HL-60/S4 treated with phorbol 12-myristate 13-acetate at 8.2 ng/mL for 4 days and 3 days (cell line): ENCODE measurements at regions not wholly inside any gene's neighbourhood (a gene's known extent, or its start where the extent isn't known, plus 50 kb on each side); places are given as distances from the start of the nearest gene placed in this dataset.

Experiments
- in situ Hi-C: fragments of 300-500 bp; cut with MboI; formaldehyde crosslinking; loops from 2 replicates; pipeline ENCODE4 v1.15.0; 2022; ENCODE audit warnings: low sequenced_read_pairs

GRCh38 chr9:87147839-87148238 lies 200.5 kb upstream of the GAS1 start:
- in situ Hi-C loops: no loop called here

DNA sequence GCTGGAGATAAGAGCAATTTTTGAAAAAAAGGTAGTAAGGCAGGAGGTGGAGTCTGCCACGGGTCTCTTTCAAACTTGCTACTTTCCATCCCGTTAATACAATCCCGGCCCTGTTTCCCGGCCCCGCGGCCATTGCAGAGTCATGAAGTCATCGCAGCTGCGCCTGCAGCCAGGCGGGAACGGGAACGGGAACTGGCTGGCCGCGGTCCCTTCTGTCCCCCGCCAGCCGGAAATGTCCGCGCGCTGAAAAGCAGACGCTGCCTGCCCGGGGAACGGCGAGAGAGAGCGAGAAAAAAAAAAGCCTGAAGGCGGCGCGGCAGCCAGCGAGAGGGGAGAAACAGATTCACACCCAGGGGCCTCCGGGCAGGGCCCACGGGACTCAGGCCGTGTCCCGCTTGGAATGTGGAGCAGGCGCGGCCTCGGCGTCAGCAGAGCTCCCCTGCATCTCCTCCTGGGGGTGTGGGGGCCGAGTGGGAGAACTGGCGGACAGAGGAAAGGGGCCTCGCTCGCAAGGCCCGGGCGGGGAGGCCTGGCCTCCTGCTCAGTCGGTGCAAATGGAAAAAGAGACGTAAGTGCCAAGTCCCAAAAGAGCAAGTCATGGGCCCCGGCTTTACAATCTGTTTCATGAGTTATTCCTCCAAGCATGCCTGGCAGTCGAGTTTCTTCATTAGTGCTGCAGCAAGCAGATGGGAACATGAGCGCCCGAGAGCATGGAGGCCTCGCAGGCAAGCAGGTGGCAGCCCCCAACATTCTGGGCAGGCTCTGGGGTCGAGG lies 201.2 kb upstream of the GAS1 start:
- in situ Hi-C loops: no loop called here

DNA sequence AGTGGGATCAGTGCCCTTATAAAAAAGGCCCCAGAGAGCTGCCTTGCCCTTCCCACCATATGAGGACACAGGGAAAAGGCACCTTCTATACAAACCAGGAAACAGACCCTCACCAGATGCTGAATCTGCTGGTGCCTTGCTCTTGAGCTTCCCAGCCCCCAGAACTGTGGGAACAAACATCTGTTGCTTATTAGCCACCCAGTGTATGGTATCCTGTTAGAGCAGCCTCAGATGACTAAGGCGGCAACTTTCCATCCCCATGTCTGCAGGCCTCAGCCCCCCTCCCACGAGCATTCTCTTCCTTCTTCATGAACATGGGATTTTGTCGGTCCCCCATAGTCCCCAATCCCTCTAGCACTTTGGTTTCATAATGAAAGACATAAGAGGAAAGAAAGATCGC lies 202.5 kb upstream of the GAS1 start:
- in situ Hi-C loops: loop anchor here (25.0 kb wide), 1 partner anchor 87 kb away; no protein-coding TSS in a partner anchor

DNA sequence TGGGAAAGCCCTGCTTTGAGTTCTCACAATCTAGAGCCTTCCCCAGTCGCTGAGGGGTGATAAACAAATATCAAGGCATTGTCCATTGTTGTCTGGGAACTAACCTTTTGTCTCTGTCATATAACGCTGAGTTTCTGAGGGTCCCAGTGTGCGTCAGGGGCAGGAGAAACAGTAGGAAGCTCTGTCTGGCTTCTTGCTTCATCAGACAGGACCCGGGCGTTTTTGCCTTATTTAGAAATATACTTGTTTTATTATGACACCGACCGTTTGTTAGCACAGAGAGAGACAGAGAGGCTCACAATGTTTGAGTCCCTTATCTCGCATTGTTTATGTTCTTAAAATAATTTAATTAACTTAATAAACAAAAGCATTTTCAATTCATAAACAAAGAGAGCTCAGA lies 204.9 kb upstream of the GAS1 start:
- in situ Hi-C loops: loop anchor here (25.0 kb wide), 1 partner anchor 90 kb away; no protein-coding TSS in a partner anchor

GRCh38 chr9:87156247-87156646 lies 208.9 kb upstream of the GAS1 start:
- in situ Hi-C loops: loop anchor here (25.0 kb wide), 1 partner anchor 94 kb away; no protein-coding TSS in a partner anchor

DNA sequence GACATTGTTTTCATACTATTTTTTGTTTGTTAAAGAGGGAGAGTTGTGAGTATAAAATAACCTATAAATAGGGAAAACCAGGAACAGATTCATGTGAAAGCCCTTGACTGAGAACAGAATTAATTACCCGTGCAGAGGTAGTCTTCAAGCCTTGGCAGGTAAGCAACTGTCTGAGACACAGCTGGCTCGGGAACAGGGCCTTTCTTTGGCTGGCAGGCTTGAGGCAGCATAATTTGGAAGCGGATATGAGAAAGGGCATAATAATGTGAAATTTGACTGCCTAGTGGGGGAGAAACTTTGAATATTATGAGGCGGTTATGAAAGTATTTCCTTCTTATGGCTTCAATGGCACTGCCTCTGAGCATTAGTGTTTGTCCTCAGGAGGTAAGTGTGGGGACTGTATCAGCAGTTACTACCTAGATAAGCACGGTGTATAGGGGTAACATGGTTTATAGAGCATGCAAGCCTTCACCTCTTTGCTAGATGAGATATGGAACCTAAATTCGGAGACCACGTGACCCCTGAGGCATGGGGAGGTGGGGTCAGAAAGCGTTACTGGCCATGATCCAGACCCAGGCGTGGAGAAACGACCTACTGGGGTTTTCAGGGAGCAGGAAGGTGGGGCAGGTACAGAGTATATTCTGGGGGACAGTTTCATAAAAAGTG lies 210.2 kb upstream of the GAS1 start:
- in situ Hi-C loops: loop anchor here (25.0 kb wide), 1 partner anchor 95 kb away; no protein-coding TSS in a partner anchor

GRCh38 chr9:87158765-87159164 lies 211.5 kb upstream of the GAS1 start:
- in situ Hi-C loops: loop anchor here (25.0 kb wide), 1 partner anchor 96 kb away; no protein-coding TSS in a partner anchor

DNA sequence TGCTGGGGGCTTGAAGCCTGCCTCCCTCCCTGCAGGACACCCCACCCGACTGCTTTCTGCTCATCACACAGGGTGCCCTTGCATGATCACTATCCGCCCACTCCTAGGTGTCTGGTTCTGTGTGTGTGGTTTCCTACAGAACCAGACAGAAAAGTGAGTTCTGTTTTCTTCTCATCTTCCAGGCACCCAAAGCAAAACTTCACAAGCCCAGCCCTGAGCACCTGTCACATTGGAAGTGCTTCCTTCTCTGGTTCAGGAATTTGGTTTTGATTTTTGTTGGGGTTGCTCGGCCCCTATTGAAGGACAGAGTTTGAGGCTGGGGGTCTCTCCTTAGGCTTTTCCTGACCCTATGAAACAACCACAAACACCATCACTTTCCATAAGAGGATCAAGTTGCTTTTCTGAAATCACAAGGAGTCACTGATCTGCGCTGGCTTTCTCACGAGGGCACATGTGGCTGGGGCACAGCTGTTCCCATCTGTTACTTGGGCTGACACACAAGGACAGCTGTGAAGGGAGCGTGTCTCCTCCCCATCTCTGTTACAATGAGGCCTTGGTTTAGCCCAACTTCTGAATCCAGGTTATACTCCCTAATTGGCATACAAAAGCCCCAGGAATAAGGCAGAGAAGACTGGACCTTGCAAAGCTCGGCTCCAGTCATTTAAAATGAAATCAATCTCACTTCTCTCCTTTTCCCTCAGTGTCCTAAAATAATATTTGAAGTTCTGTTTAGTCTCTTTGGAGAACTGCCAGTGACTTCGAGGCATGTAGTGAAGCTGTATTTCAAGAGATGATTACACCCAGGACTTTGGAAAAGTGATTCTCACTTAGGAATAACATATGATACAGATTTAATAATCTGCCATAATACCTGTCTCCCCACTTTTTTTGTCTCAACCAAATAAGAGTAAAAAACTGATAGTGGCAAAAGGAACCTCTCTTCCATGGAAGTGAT lies 213.1 kb upstream of the GAS1 start:
- in situ Hi-C loops: loop anchor here (25.0 kb wide), 1 partner anchor 98 kb away; no protein-coding TSS in a partner anchor

DNA sequence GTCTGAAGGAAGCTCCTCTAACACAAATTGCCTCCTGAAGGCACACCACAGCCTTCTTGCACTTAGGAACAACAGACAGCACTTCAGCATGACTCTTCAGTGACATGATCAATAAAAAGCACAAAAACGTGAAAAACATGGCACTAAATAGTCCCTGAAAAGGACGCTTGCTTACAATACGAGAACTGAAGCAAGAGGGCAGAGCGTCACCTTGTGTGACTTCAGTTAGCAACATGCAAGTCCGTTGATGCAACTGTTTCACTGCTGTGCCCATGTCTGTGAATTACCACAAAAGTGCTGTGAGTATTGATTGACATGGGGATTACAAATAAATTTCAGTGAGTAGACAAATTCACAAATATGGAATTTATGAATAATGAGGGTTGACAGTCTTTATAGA lies 219.9 kb upstream of the GAS1 start:
- in situ Hi-C loops: loop anchor here (25.0 kb wide), 1 partner anchor 105 kb away; no protein-coding TSS in a partner anchor

GRCh38 chr9:87167582-87167981 lies 220.3 kb upstream of the GAS1 start:
- in situ Hi-C loops: loop anchor here (25.0 kb wide), 1 partner anchor 105 kb away; no protein-coding TSS in a partner anchor

DNA sequence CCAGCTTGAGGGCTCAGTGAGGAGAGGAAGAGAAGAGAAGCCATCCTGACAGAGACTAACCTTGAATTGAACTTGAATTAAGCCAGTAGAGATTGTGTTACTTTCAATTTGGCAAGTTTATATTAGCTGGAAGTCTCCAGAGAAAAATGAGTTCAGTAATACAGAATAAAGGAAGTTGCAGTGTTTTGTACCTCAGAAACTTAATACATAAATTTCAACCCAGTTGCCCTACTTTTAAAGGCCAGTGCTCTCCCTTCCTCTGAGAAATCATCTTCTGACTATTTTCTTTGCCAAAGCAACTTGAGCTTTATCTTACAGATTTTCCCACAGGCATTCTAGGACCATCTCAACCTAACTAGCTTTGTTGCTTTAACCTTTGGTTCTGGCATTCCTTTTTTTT lies 231.0 kb upstream of the GAS1 start:
- in situ Hi-C loops: no loop called here

DNA sequence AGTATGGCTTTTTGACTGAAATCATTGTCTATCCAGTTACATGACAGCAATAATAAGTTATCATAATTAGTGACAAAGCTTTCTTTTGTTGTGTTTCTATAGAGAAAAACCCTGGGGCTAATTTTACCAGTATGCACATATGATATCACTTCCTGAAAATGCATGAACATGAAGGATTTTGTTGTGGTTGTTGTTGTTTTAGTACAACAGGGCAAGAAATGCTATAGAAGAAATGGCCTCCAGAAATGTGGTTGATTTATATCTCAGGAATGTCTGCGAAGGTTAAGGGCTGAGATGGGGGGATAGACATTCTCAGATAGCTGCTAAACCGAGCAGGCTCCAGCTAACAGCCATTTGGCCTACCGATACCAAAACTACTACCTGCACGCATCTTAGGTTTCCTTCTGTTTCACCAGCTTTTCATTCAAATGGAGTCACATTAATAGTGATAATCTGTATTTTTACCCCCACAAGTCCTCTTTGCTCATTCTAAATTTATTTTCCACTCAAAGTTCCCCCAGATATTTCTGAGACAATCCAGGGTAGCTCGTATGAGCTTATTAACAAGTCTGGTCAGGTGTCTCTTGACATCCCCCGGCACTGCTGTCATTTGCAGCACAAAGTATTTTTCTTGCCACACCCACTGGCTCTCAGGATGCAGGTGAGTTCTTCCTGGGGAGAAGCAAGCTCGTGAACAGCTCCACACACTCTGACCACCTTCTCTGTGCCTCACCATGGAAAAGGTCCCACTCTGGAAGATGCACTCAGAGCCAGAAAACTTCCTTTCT lies 232.4 kb upstream of the GAS1 start:
- in situ Hi-C loops: no loop called here

DNA sequence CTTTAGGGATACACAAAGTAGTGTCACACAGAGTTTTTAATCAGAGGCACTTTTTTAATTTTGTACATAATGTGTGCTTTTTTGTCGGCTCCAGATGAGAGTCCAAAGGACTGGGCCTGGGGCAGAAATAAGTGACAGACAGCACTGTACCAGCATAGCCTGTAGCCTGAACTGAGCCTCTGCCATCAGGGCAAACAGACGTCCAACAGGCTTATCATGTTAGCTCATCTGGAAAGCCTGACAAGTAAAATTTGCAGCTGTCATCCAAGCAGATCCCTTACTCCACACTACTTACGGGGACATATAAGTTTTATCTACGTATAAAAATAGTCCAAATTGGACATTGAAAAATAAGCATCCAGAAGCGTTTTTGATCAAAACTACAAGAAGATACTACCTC lies 233.1 kb upstream of the GAS1 start:
- in situ Hi-C loops: no loop called here

GRCh38 chr9:87180841-87181240 lies 233.5 kb upstream of the GAS1 start:
- in situ Hi-C loops: no loop called here

GRCh38 chr9:87181670-87182069 lies 234.4 kb upstream of the GAS1 start:
- in situ Hi-C loops: no loop called here

GRCh38 chr9:87184956-87185642 lies 237.8 kb upstream of the GAS1 start:
- in situ Hi-C loops: no loop called here

- in situ Hi-C loops: no loop called here
Observed at GRCh38 chr9:87187656-87188055, 240.3 kb upstream of the GAS1 start.

GRCh38 chr9:87189006-87189405 lies 241.7 kb upstream of the GAS1 start:
- in situ Hi-C loops: no loop called here

DNA sequence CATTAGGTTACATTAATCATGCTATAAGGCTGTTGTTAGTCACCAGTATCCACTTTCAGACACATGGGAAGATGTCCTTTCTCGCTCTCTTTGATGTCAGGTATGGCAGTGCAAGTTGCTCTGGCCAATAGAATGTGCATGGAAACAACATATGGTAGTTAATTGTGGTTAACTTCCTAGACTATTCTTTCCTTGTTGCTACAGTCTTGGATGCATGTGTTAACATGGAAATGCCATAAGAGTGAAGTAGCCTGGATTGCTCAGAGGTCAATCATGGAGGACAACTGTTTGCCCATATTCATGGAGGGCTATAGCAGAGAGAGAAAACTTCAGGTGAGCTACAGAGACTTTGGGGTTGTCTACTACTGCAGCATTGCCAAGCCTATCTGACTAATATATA lies 245.8 kb upstream of the GAS1 start:
- in situ Hi-C loops: no loop called here
